Activated T-cell treated with anti-CD3 and anti-CD28 coated beads, Interleukin-2, amount 50 U/mL, for 4 hours (primary cell): ENCODE measurements at regions not wholly inside any gene's neighbourhood (a gene's known extent, or its start where the extent isn't known, plus 50 kb on each side); places are given as distances from the start of the nearest gene placed in this dataset.
"Not testable (repeated sequence)": the region's sequence is repeated elsewhere in the genome, so short reads cannot be mapped to it uniquely, and the experiment has no call there.

Source experiments
- ATAC-seq, 2 donors: fragments of 200-7000 bp; cut with Tn5 transposase; one replicate each; pipeline ENCODE4 v1.10.0; 2021
- DNase-seq: peaks from one replicate; pipeline ENCODE4 v3.0.0-alpha.2; 2020
- H3K27me3 Mint-ChIP-seq: one replicate; pipeline ENCODE4 v1.8.0; 2021; ENCODE audit warnings: low read depth, mixed read lengths
- H3K36me3 Mint-ChIP-seq: one replicate; pipeline ENCODE4 v1.8.0; 2022; ENCODE audit warnings: mixed read lengths; ENCODE audit not compliant: insufficient read depth
- H3K4me1 Mint-ChIP-seq: one replicate; pipeline ENCODE4 v1.8.0; 2021; ENCODE audit warnings: low read depth, mixed read lengths
- H3K4me3 Mint-ChIP-seq: one replicate; pipeline ENCODE4 v1.8.0; 2021; ENCODE audit warnings: mild to moderate bottlenecking, moderate library complexity, mixed read lengths
- H3K9me3 Mint-ChIP-seq: one replicate; pipeline ENCODE4 v1.8.0; 2021; ENCODE audit warnings: mixed read lengths

DNA sequence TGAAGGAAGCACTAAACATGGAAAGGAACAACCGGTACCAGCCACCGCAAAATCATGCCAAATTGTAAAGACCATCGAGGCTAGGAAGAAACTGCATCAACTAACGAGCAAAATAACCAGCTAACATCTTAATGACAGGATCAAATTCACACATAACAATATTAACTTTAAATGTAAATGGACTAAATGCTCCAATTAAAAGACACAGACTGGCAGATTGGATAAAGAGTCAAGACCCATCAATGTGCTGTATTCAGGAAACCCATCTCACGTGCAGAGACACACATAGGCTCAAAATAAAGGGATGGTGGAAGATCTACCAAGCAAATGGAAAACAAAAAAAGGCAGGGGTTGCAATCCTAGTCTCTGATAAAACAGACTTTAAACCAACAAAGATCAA is 206.3 kb downstream of the SLC38A4 start:
- not testable (repeated sequence) for ATAC-seq, H3K4me3 Mint-ChIP-seq, H3K4me1 Mint-ChIP-seq, H3K27me3 Mint-ChIP-seq, H3K36me3 Mint-ChIP-seq, DNase-seq
- peaks cover 10% of the 10 kb centered on the region for H3K9me3 Mint-ChIP-seq

DNA sequence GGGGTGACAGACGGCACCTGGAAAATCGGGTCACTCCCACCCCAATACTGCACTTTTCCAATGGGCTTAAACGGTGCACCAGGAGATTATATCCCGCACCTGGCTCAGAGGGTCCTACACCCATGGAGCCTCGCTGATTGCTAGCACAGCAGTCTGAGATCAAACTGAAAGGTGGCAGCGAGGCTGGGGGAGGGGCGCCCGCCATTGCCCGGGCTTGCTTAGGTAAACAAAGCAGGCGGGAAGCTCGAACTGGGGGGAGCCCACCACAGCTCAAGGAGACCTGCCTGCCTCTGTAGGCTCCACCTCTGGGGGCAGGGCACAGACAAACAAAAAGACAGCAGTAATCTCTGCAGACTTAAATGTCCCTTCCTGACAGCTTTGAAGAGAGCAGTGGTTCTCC is 208.1 kb downstream of the SLC38A4 start:
- H3K4me3 Mint-ChIP-seq, DNase-seq, H3K27me3 Mint-ChIP-seq, ATAC-seq, H3K36me3 Mint-ChIP-seq, H3K4me1 Mint-ChIP-seq: not testable (repeated sequence)
- H3K9me3 Mint-ChIP-seq, result peaks cover 10% of the 10 kb centered on the region

DNA sequence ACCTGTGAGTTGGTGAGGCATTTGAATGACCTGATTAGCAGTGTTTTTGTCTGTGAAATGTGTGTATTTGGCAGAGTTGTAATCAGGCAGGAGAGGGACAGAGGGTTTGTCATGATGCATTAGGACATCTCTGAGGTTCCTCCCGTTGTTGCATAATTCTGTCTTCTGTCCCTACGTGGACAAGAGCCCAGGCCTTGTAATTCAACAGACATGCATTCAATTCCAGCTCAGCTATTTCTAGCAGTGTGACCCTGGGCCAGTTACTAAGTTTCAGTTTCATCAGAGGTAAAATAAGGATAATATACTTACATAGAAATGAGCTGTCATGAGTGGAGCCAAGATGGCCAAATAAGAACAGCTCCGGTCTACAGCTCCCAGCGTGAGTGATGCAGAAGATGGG is 208.6 kb downstream of the SLC38A4 start:
- Mint-ChIP-seq H3K36me3 (no peaks in the 10 kb centered on the region), H3K4me1 (peaks cover 5% of the 10 kb centered on the region), H3K9me3 (peaks cover 10% of the 10 kb centered on the region), H3K27me3 (no peaks in the 10 kb centered on the region), H3K4me3 (no peak overlapping the region)
- no peak for ATAC-seq
- DNase-seq, result no peak

DNA sequence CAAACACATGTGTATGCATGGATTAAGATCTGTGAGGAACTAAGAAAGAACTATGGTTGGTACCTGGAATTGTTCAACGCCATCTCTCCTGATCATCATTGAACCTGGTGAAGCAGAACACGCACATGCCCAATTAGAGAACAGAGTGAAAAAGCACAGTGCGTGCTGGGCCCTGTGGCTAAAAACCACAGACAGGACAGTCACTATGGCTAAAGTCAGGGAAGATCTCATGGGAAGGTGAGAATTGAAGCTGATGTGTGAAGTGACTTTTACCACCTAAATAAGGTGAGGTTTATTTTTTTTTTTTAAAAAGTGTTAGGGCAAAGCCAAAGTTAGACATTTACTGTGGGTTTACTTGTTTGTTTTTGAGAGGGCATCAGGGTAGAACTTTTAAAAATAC is 215.0 kb downstream of the SLC38A4 start:
- peaks cover 34% of the 10 kb centered on the region for H3K4me1 Mint-ChIP-seq
- DNase-seq, result no peak
- H3K36me3 Mint-ChIP-seq, result no peaks in the 10 kb centered on the region
- no peaks in the 10 kb centered on the region for H3K27me3 Mint-ChIP-seq
- no peak overlapping the region for H3K4me3 Mint-ChIP-seq
- ATAC-seq, result no peak
- H3K9me3 Mint-ChIP-seq, result peaks cover 9% of the 10 kb centered on the region

DNA sequence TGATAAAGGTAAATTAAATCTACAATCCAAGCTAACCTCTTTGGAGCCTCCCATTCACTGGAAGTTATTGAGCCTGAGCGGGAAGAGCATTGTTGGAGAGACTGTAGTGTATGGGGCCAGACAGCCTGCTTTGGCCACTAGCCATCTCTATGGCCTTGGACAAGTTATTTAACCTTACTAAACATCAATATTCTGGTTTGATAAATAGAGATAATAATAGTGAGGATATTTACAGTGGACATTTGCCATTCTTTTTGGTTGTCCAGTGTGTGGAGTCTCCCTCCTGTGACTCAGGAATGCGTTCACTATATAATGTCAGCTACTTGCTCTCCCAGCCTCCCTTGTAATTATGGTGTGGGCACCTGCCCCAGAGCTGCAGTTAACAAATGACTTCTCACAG is 216.1 kb downstream of the SLC38A4 start:
- Mint-ChIP-seq H3K4me3 (no peak overlapping the region), H3K36me3 (no peaks in the 10 kb centered on the region), H3K9me3 (peaks cover 14% of the 10 kb centered on the region), H3K27me3 (no peaks in the 10 kb centered on the region), H3K4me1 (peaks cover 34% of the 10 kb centered on the region)
- ATAC-seq (no peak), DNase-seq (no peak)

DNA sequence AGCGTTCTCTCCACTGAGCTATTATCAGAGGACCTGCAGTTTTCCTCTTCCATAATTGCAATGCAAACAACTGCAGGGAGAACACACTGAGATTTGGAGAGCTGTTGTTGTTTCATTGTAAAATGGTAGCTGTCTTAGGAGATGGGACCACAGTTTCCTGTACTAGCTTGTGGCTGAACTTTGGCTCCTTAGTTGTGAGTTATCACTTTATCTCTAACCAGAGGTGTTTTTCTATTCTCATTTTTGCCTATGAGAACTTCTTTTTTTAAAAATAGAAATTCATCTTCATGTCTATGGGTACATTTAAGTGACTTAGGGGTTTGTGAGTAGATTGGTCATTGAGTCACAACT is 216.5 kb downstream of the SLC38A4 start:
- ATAC-seq (peak; percentile 58 to 62), DNase-seq (no peak)
- Mint-ChIP-seq H3K4me3 (peak overlapping the region; percentile 29), H3K36me3 (no peaks in the 10 kb centered on the region), H3K27me3 (no peaks in the 10 kb centered on the region), H3K4me1 (peaks cover 34% of the 10 kb centered on the region), H3K9me3 (peaks cover 15% of the 10 kb centered on the region)

DNA sequence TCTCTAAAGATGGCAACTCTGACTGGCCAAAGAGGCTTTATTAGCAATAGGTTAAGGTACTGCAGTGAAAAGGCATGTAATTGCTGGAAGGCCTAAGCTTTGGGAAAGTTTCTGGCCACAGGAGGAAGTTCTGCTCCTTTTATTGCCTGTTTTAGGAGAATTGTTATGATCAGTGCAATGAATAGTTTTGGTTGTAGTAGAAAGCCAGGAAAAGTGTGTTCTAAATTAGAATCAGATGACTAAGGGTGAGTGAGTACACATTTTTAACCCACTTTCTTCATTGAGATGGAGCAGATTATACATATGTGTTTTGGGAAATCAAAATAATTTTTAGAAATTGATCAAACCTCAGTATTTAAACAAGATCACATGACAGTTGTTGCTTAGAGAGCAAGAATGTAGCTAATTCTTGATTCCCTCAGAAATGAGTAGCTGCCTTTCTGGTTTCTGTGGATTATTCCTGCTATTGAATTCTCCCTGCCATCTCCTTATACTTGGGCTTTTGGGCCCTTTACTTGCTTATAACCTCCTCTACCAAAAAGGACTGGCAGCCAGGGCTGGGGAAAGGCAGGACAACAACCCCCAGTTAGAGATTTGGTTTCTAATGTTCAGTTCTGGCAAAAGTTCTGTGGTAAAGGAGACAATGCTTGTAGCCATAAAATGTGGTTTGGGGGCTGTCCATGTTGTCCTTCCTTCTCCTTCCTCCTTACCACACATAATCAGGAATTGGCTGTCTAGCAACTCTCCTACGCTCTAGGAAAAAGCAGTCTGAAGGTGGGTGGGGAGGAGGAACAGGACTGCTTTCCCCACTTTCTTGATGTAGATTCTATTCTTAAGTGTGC is 217.1 kb downstream of the SLC38A4 start:
- ATAC-seq (no peak), DNase-seq (no peak)
- H3K9me3 Mint-ChIP-seq, result peaks cover 15% of the 10 kb centered on the region
- no peaks in the 10 kb centered on the region for H3K36me3 Mint-ChIP-seq
- no peaks in the 10 kb centered on the region for H3K27me3 Mint-ChIP-seq
- H3K4me1 Mint-ChIP-seq, result peaks cover 34% of the 10 kb centered on the region
- peak overlapping the region; percentile 29 for H3K4me3 Mint-ChIP-seq

DNA sequence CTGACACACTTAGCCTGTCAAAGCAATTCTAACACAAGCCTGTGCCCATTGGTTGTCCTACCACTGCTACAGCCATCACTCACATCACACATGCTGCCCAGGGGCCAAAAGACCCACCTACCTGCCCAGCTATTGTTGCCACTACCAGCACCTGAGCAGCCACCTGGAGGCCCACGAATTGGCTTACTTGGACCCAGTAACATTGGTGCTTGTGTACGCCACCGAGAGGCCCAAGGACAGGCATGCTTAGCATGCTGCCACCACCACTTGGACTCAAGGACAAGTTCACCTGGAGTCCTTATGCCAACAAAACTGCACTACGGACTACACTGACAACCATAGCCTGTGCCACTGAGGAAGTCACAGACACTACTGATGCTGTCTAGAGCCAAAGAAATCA is 221.1 kb downstream of the SLC38A4 start:
- H3K27me3 Mint-ChIP-seq, result no peaks in the 10 kb centered on the region
- DNase-seq (no peak), ATAC-seq (no peak)
- peaks cover 39% of the 10 kb centered on the region for H3K9me3 Mint-ChIP-seq
- peaks cover 18% of the 10 kb centered on the region for H3K36me3 Mint-ChIP-seq
- H3K4me1 Mint-ChIP-seq, result peaks cover 18% of the 10 kb centered on the region
- no peak overlapping the region for H3K4me3 Mint-ChIP-seq

DNA sequence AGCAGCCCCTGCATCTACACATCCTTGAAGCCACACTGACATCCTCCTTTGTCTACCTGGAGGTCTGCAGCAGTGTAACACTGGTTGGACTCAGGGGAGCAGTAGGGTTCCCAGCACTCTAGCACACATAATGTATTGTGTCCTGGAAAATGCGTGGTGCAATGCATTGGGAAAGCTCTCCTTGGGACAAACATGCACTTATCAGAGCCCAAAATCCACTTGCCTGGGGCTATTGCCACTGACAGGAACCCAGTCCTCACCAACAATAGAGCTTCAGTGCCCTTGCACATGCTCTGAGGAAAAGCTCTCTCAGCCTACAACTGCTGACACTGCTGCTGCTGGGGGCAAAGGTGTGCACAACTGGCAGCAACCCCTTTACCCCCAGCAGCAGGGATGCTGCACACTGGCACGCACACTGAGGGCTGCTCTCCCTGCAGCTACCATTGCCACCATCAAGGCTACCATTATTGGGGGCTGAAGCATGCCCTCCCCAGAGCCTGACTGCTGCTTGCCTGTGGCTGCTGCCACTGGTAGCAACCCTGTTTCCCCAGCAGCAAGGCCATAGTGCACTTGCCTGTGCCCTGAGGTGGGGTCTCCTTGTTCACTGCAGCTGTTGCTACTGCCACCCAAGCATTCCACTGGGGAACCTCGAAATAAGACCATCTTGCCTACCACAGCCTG is 221.9 kb downstream of the SLC38A4 start:
- Mint-ChIP-seq H3K4me1 (peaks cover 11% of the 10 kb centered on the region), H3K4me3 (no peak overlapping the region), H3K27me3 (no peaks in the 10 kb centered on the region), H3K9me3 (peaks cover 39% of the 10 kb centered on the region), H3K36me3 (peaks cover 18% of the 10 kb centered on the region)
- ATAC-seq (no peak), DNase-seq (no peak)

DNA sequence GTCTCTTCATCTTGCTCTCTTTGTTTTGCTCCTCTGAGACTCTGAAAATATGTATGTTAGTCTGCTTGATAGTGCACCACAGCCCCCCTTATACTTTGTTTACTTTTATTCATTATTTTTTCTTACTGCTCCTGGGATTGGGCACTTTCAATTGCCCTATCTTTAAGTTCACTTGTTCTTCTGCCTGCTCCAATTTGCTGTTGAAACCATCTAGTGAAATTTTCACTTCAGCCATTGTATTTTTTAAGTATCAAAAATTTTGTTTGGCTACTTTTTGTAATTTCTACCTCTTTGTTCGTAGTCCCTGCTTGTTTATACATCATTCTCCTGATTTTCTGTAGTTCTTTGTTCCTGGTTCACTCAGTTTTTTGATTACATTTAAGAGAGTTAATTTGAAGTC is 223.3 kb downstream of the SLC38A4 start:
- Mint-ChIP-seq H3K9me3 (peaks cover 43% of the 10 kb centered on the region), H3K27me3 (no peaks in the 10 kb centered on the region), H3K36me3 (peaks cover 18% of the 10 kb centered on the region)

DNA sequence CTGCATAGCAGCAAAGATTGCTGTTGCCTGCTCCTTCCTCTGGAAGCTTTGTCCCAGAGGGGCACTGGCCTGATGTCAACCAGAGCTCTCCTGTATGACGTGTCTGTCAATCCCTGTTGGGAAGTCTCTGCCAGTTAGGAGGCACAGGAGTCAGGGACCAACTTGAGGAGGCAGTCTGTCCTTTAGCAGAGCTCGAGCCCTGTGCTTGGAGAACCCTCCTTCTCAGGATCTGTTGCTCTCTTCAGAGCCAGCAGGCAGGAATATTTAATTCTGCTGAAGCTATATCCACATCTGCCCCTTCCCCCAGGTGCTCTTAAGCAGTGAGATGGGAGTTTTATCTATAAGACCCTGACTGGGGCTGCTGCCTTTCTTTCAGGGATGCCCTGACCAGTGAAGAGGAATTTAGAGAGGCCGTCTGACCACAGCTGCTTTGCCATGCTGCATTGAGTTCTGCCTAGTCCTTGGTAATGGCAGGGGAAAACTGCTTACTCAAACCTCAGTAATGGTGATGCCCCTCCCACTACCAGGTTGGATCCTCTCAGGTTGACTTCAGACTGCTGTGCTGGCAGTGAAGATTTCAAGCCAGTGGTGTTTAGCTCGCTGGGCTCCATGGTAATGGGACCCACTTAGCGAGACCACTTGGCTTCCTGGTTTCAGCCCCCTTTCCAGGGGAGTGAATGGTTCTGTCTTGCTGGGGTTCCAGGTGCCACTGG is 218.6 kb upstream of the SLC38A2 start:
- H3K4me3 Mint-ChIP-seq, result no peak overlapping the region
- DNase-seq (no peak), ATAC-seq (no peak)
- H3K9me3 Mint-ChIP-seq, result peaks cover 21% of the 10 kb centered on the region
- peaks cover 5% of the 10 kb centered on the region for H3K36me3 Mint-ChIP-seq
- H3K4me1 Mint-ChIP-seq, result peaks cover 27% of the 10 kb centered on the region
- H3K27me3 Mint-ChIP-seq, result no peaks in the 10 kb centered on the region

More for the DNA sequence above, 223.3 kb downstream of the SLC38A4 start:
- DNase-seq, result no peak
- Mint-ChIP-seq H3K4me1 (peaks cover 3% of the 10 kb centered on the region), H3K4me3 (no peak overlapping the region)
- no peak for ATAC-seq

DNA sequence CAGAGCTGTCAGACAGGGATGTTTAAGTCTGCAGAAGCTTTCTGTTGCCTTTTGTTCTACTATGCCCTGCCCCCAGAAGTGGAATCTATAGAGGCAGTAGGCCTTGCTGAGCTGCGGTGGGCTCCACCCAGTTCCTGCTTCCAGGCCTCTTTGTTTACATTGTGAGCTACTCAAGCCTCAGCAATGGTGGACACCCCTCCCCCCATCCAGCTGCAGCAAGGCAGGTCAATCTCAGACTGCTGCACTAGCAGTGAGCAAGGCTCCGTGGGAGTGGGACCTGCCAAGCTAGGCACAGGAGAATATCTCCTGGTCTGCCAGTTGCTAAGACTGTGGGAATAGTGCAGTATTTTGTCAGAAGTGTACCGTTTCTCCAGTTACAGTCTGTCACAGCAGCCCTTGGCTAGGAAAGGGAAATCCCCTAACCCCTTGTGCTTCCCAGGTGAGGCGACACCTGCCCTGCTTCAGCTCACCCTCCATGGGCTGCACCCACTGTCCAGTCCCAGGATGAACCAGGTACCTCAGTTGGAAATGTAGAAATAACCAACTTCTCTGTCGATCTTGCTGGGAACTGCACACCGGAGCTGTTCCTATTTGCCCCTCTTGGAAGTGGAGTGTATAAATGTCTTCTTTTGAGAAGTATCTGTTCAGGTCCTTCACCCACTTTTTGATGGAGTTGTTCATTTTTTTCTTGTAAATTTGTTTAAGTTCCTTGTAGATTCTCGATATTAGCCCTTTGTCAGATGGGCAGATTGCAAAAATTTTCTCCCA is 213.5 kb upstream of the SLC38A2 start:
- peaks cover 18% of the 10 kb centered on the region for H3K36me3 Mint-ChIP-seq
- no peak overlapping the region for H3K4me3 Mint-ChIP-seq
- H3K9me3 Mint-ChIP-seq, result peaks cover 29% of the 10 kb centered on the region
- peaks cover 62% of the 10 kb centered on the region for H3K4me1 Mint-ChIP-seq
- ATAC-seq, result no peak
- DNase-seq, result no peak
- no peaks in the 10 kb centered on the region for H3K27me3 Mint-ChIP-seq

DNA sequence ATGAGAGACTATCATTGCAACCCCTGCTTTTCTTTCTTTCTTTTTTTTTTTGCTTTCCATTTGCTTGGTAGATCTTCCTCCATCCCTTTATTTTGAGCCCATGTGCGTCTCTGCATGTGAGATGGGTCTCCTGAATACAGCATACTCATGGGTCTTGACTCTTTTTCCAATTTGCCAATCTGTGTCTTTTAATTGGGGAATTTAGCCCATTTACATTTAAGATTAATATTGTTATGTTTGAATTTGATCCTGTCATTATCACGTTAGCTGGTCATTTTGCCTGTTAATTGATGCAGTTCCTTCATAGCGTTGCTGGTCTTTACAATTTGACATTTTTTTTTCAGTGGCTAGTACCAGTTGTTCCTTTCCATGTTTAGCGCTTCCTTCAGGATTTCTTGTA is 211.5 kb upstream of the SLC38A2 start:
- ATAC-seq, H3K27me3 Mint-ChIP-seq, H3K4me3 Mint-ChIP-seq, DNase-seq: not testable (repeated sequence)
- H3K4me1 Mint-ChIP-seq, result peaks cover 60% of the 10 kb centered on the region
- H3K9me3 Mint-ChIP-seq, result peaks cover 29% of the 10 kb centered on the region
- H3K36me3 Mint-ChIP-seq, result peaks cover 18% of the 10 kb centered on the region

DNA sequence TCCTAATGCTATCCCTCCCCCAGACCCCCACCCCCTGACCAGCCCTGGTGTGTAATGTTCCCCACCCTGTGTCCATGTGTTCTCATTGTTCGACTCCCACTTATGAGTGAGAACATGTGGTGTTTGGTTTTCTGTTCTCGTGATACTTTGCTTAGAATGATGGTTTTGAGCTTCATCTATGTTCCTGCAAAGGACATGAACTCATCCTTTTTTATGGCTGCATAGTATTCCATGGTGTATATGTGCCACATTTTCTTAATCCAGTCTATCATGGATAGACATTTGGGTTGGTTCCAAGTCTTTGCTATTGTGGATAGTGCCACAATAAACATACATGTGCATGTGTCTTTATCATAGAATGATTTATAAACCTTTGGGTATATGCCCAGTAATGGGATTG is 209.4 kb upstream of the SLC38A2 start:
- H3K9me3 Mint-ChIP-seq, result peaks cover 22% of the 10 kb centered on the region
- H3K4me3 Mint-ChIP-seq, ATAC-seq, H3K27me3 Mint-ChIP-seq, DNase-seq: not testable (repeated sequence)
- H3K4me1 Mint-ChIP-seq, result peaks cover 45% of the 10 kb centered on the region
- peaks cover 18% of the 10 kb centered on the region for H3K36me3 Mint-ChIP-seq
